ENCODE measurements at regions not wholly inside any gene's neighbourhood (a gene's known extent, or its start where the extent isn't known, plus 50 kb on each side); places are given as distances from the start of the nearest gene placed in this dataset.

- Histone ChIP-seq H3K4me1 (ENCODE audit: insufficient read depth, low read length) (no peaks in the 10 kb centered on the region; the same call in 1 of the 2 replicates), H3K4me3 (ENCODE audit: low read length) (no peak overlapping the region), H3K36me3 (ENCODE audit: insufficient read depth, low read depth, low read length) (no peaks in the 10 kb centered on the region), H3K27ac (ENCODE audit: low read length) (no peak overlapping the region), H3K27me3 (ENCODE audit: insufficient read depth, low read length) (no peaks in the 10 kb centered on the region), H3K9me3 (ENCODE audit: insufficient read depth, low read depth, low read length) (no peaks in the 10 kb centered on the region), H3K9ac (ENCODE audit: low read depth, low read length) (no peak overlapping the region)
Observed at GRCh38 chr3:150357923-150358607, 50.0 kb upstream of the TSC22D2 start.

DNA sequence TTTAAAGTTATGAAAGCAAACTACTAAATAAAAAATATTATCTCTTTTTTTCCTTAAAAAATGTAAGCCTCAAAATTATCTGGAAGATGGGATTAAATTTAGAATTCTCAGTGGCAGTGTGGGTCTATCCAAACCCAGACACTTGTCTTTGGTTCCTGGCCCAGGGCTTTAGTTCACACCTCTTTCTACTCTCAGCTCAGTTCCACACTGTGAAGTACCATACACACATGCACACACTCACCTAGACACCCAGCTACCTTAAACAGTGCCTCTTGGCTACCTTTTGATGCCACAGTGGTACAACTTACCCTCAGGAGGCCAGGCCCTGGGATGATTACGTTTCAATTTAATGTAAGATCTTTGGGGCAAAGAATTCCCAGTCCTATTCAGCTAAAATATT is 51.0 kb upstream of the TSC22D2 start:
- Histone ChIP-seq H3K4me3 (ENCODE audit: low read length) (no peak overlapping the region), H3K36me3 (ENCODE audit: insufficient read depth, low read depth, low read length) (no peaks in the 10 kb centered on the region), H3K27ac (ENCODE audit: low read length) (no peak overlapping the region), H3K9me3 (ENCODE audit: insufficient read depth, low read depth, low read length) (no peaks in the 10 kb centered on the region), H3K9ac (ENCODE audit: low read depth, low read length) (no peak overlapping the region), H3K4me1 (ENCODE audit: insufficient read depth, low read length) (no peaks in the 10 kb centered on the region; the same call in 1 of the 2 replicates), H3K27me3 (ENCODE audit: insufficient read depth, low read length) (no peaks in the 10 kb centered on the region)

GRCh38 chr3:150355574-150355973 is 52.5 kb upstream of the TSC22D2 start:
- Histone ChIP-seq H3K4me1 (ENCODE audit: insufficient read depth, low read length) (no peaks in the 10 kb centered on the region; the same call in 1 of the 2 replicates), H3K9ac (ENCODE audit: low read depth, low read length) (no peak overlapping the region), H3K36me3 (ENCODE audit: insufficient read depth, low read depth, low read length) (no peaks in the 10 kb centered on the region), H3K9me3 (ENCODE audit: insufficient read depth, low read depth, low read length) (no peaks in the 10 kb centered on the region), H3K27me3 (ENCODE audit: insufficient read depth, low read length) (no peaks in the 10 kb centered on the region), H3K4me3 (ENCODE audit: low read length) (no peak overlapping the region), H3K27ac (ENCODE audit: low read length) (no peak overlapping the region)

DNA sequence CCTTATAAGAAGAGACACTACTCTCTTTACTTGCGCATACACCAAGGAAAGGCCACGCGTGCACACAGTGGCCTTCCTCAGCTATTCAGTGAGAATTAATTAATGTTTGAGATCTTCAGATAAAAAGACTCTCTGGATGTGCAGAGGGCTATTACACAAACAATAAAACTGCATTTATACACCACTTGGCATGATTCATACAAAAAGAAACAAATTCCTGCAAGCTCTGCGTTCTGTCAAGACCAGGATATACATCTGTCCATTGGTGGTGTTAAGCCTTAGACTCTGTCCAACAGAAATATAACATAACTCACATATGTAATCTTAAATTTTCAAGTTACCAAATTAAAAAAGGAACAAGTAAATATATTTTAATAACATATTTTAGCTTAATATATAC is 55.2 kb upstream of the TSC22D2 start:
- H3K36me3 ChIP-seq (ENCODE audit: insufficient read depth, low read depth, low read length) = no peaks in the 10 kb centered on the region
- no peak overlapping the region for H3K27ac ChIP-seq (ENCODE audit: low read length)
- H3K4me1 ChIP-seq (ENCODE audit: insufficient read depth, low read length) = no peaks in the 10 kb centered on the region; the same call in 1 of the 2 replicates
- no peaks in the 10 kb centered on the region for H3K9me3 ChIP-seq (ENCODE audit: insufficient read depth, low read depth, low read length)
- H3K9ac ChIP-seq (ENCODE audit: low read depth, low read length) = no peak overlapping the region
- no peaks in the 10 kb centered on the region for H3K27me3 ChIP-seq (ENCODE audit: insufficient read depth, low read length)
- no peak overlapping the region for H3K4me3 ChIP-seq (ENCODE audit: low read length)

GRCh38 chr3:150351398-150351797 is 56.7 kb upstream of the TSC22D2 start:
- no peaks in the 10 kb centered on the region for H3K36me3 ChIP-seq (ENCODE audit: insufficient read depth, low read depth, low read length)
- H3K4me3 ChIP-seq (ENCODE audit: low read length) = no peak overlapping the region
- H3K9me3 ChIP-seq (ENCODE audit: insufficient read depth, low read depth, low read length) = no peaks in the 10 kb centered on the region
- H3K27me3 ChIP-seq (ENCODE audit: insufficient read depth, low read length) = no peaks in the 10 kb centered on the region
- no peak overlapping the region for H3K27ac ChIP-seq (ENCODE audit: low read length)
- peaks cover 12% of the 10 kb centered on the region for H3K4me1 ChIP-seq (ENCODE audit: insufficient read depth, low read length)
- H3K9ac ChIP-seq (ENCODE audit: low read depth, low read length) = no peak overlapping the region

GRCh38 chr3:150349314-150350097 is 58.6 kb upstream of the TSC22D2 start:
- Histone ChIP-seq H3K36me3 (ENCODE audit: insufficient read depth, low read depth, low read length) (no peaks in the 10 kb centered on the region), H3K9ac (ENCODE audit: low read depth, low read length) (no peak overlapping the region), H3K4me3 (ENCODE audit: low read length) (no peak overlapping the region), H3K27me3 (ENCODE audit: insufficient read depth, low read length) (no peaks in the 10 kb centered on the region), H3K9me3 (ENCODE audit: insufficient read depth, low read depth, low read length) (no peaks in the 10 kb centered on the region), H3K27ac (ENCODE audit: low read length) (no peak overlapping the region), H3K4me1 (ENCODE audit: insufficient read depth, low read length) (peaks cover 26% of the 10 kb centered on the region)

DNA sequence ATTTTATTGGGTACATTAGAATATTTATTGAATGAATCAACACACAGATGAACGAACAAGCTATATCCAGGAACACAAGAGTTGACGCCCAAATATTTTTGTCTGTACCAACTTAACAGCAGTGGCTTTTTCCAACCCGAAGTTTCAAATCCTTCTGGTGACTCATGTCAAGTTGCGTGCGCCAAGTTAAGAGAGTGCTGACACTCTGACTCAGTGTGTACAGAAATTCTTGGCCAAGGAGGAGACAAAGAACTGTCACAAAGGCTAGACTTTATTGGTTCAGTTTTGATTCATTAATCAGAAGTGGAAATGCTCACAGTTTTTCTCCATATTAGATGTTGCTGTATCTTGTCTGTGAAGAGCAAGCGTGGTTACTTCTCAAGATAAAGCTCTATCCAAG is 59.6 kb upstream of the TSC22D2 start:
- Histone ChIP-seq H3K4me1 (ENCODE audit: insufficient read depth, low read length) (peaks cover 34% of the 10 kb centered on the region), H3K9me3 (ENCODE audit: insufficient read depth, low read depth, low read length) (no peaks in the 10 kb centered on the region), H3K4me3 (ENCODE audit: low read length) (no peak overlapping the region), H3K36me3 (ENCODE audit: insufficient read depth, low read depth, low read length) (no peaks in the 10 kb centered on the region), H3K27me3 (ENCODE audit: insufficient read depth, low read length) (no peaks in the 10 kb centered on the region), H3K9ac (ENCODE audit: low read depth, low read length) (no peak overlapping the region), H3K27ac (ENCODE audit: low read length) (no peak overlapping the region)

DNA sequence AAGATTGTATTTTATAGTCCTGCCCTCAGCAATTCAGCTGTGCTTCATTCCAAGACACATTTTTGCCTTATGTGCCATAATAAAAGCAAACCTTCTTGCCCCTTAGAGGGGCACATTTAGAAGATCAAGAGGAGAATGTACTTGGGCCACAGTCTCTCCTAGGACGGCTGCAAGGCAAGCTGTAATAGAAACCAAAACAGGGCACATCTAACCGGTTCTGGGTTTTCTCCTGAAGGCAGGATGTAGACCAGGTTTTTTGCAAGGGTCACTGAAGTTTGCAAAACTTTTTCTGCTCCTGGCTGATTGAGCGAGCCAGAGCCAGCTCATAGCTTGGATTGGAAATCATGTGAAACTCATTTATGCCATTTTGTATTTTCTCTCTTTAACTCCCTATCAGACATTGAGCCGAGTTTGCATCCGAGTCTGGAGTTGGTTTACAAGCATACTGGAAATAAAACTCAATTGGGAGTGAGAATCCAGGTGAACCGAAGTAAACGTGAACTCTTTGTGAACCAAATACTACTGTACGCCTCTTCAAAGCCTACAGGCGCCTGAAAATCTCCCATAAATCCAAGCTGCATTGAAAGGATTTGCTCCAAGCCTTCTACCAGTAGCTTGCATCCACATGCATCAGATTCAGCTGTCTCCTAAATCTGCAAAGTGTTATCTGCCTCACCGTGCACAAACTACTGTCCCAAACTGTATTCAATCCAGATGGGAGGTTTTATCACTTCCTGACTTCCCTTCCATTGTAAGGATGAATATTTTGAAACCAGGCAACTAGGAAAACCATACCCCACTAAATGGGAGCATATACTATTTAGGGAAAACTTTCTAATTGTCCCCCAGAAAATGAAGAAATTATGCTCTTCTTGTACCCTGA is 60.9 kb upstream of the TSC22D2 start:
- Histone ChIP-seq H3K27ac (ENCODE audit: low read length) (no peak overlapping the region), H3K9ac (ENCODE audit: low read depth, low read length) (no peak overlapping the region), H3K4me1 (ENCODE audit: insufficient read depth, low read length) (peaks cover 37% of the 10 kb centered on the region), H3K4me3 (ENCODE audit: low read length) (no peak overlapping the region), H3K27me3 (ENCODE audit: insufficient read depth, low read length) (no peaks in the 10 kb centered on the region), H3K9me3 (ENCODE audit: insufficient read depth, low read depth, low read length) (no peaks in the 10 kb centered on the region), H3K36me3 (ENCODE audit: insufficient read depth, low read depth, low read length) (no peaks in the 10 kb centered on the region)

GRCh38 chr3:150346266-150346665 is 61.8 kb upstream of the TSC22D2 start:
- Histone ChIP-seq H3K9ac (ENCODE audit: low read depth, low read length) (peak overlapping the region; percentile 23; the same call in 1 of the 2 replicates), H3K4me3 (ENCODE audit: low read length) (no peak overlapping the region), H3K27me3 (ENCODE audit: insufficient read depth, low read length) (no peaks in the 10 kb centered on the region), H3K4me1 (ENCODE audit: insufficient read depth, low read length) (peaks cover 37% of the 10 kb centered on the region), H3K27ac (ENCODE audit: low read length) (no peak overlapping the region), H3K9me3 (ENCODE audit: insufficient read depth, low read depth, low read length) (no peaks in the 10 kb centered on the region), H3K36me3 (ENCODE audit: insufficient read depth, low read depth, low read length) (no peaks in the 10 kb centered on the region)

GRCh38 chr3:150345021-150345538 is 63.0 kb upstream of the TSC22D2 start:
- H3K9ac ChIP-seq (ENCODE audit: low read depth, low read length) = no peak overlapping the region
- H3K4me1 ChIP-seq (ENCODE audit: insufficient read depth, low read length) = peaks cover 37% of the 10 kb centered on the region
- H3K27ac ChIP-seq (ENCODE audit: low read length) = no peak overlapping the region
- H3K27me3 ChIP-seq (ENCODE audit: insufficient read depth, low read length) = no peaks in the 10 kb centered on the region
- H3K4me3 ChIP-seq (ENCODE audit: low read length) = no peak overlapping the region
- H3K9me3 ChIP-seq (ENCODE audit: insufficient read depth, low read depth, low read length) = no peaks in the 10 kb centered on the region
- no peaks in the 10 kb centered on the region for H3K36me3 ChIP-seq (ENCODE audit: insufficient read depth, low read depth, low read length)

DNA sequence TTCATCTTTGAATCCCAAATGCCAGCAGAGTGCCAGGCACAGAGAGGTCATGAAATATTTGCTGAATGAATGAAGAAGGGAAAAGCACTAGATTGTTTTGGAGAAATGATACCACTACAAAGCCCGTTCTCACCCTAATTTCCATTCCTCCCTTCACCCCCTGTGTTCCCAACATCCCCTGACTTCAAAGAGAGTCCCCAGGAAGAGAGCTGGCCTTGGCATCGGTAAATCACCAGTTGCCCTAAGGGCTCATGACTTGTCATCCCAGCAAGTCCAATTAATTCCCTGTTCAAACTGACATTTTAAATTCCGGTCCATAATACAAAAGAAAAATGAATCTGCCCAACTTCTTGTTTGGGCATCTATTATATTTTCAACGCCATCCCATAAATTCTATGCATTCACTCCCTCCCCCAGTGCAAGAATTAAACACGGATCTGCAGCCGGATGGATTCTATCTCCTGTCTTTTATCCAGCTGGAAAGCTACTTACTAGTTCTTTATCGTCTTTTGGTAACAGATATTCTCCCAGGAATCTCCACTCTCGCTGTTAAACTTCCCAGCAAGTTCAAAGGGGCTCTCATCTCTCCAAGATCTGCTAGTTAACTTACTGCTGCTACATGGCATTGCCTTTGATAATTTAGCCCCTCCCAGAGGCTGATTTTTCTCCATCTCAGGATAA is 63.9 kb upstream of the TSC22D2 start:
- H3K27me3 ChIP-seq (ENCODE audit: insufficient read depth, low read length) = no peaks in the 10 kb centered on the region
- no peak overlapping the region for H3K27ac ChIP-seq (ENCODE audit: low read length)
- H3K9ac ChIP-seq (ENCODE audit: low read depth, low read length) = no peak overlapping the region; the same call in 1 of the 2 replicates
- H3K4me3 ChIP-seq (ENCODE audit: low read length) = no peak overlapping the region
- peaks cover 37% of the 10 kb centered on the region for H3K4me1 ChIP-seq (ENCODE audit: insufficient read depth, low read length)
- H3K36me3 ChIP-seq (ENCODE audit: insufficient read depth, low read depth, low read length) = no peaks in the 10 kb centered on the region
- no peaks in the 10 kb centered on the region for H3K9me3 ChIP-seq (ENCODE audit: insufficient read depth, low read depth, low read length)

All from iPS-20b (cell line).